Stimulated activated CD8-positive, alpha-beta memory T cell treated with anti-CD3 and anti-CD28 coated beads, Interleukin-12 subunit alpha, Interleukin-12 subunit beta, amount 100 ng/mL, for 1 hour (primary cell): ENCODE measurements at regions not wholly inside any gene's neighbourhood (a gene's known extent, or its start where the extent isn't known, plus 50 kb on each side); places are given as distances from the start of the nearest gene placed in this dataset.

Experiments
- DNase-seq: peaks from one replicate; pipeline ENCODE4 v3.0.0-alpha.2; 2020; ENCODE audit warnings: low read depth

GRCh38 chr4:14708574-14708973, 293.7 kb upstream of the CPEB2 start:
- DNase-seq = no peak

GRCh38 chr4:14711259-14711658, 291.0 kb upstream of the CPEB2 start:
- DNase-seq = no peak

- DNase-seq = no peak
Measured at GRCh38 chr4:14716691-14717090, 285.6 kb upstream of the CPEB2 start.

- no peak for DNase-seq
Measured at GRCh38 chr4:14719053-14719452, 283.2 kb upstream of the CPEB2 start.

- no peak for DNase-seq
Measured at GRCh38 chr4:14726441-14726840, 275.8 kb upstream of the CPEB2 start.

- DNase-seq = no peak
Measured at GRCh38 chr4:14726877-14727361, 275.4 kb upstream of the CPEB2 start.

- no peak for DNase-seq
Measured at GRCh38 chr4:14729282-14730000, 272.8 kb upstream of the CPEB2 start.

- DNase-seq = no peak
Measured at GRCh38 chr4:14742054-14742453, 260.2 kb upstream of the CPEB2 start.

- DNase-seq = no peak
Measured at GRCh38 chr4:14743172-14743571, 259.1 kb upstream of the CPEB2 start.

GRCh38 chr4:14743601-14744000, 258.7 kb upstream of the CPEB2 start:
- no peak for DNase-seq

GRCh38 chr4:14744346-14744745, 257.9 kb upstream of the CPEB2 start:
- DNase-seq = no peak

GRCh38 chr4:14749910-14750309, 252.4 kb upstream of the CPEB2 start:
- no peak for DNase-seq

GRCh38 chr4:14752341-14753046, 249.8 kb upstream of the CPEB2 start:
- DNase-seq = no peak

GRCh38 chr4:14767142-14767541, 235.1 kb upstream of the CPEB2 start:
- no peak for DNase-seq

GRCh38 chr4:14768449-14768848, 233.8 kb upstream of the CPEB2 start:
- DNase-seq = no peak

GRCh38 chr4:14769993-14770392, 232.3 kb upstream of the CPEB2 start:
- DNase-seq = no peak

- DNase-seq = no peak
Measured at GRCh38 chr4:14771094-14771493, 231.2 kb upstream of the CPEB2 start.

GRCh38 chr4:14771504-14772175, 230.6 kb upstream of the CPEB2 start:
- no peak for DNase-seq

- no peak for DNase-seq
Measured at GRCh38 chr4:14772388-14772787, 229.9 kb upstream of the CPEB2 start.

- no peak for DNase-seq
Measured at GRCh38 chr4:14783011-14783877, 219.0 kb upstream of the CPEB2 start.

- DNase-seq = no peak
Measured at GRCh38 chr4:14787221-14787620, 215.1 kb upstream of the CPEB2 start.

GRCh38 chr4:14787894-14788293, 214.4 kb upstream of the CPEB2 start:
- no peak for DNase-seq
